Loucy (cell line): ENCODE measurements at regions not wholly inside any gene's neighbourhood (a gene's known extent, or its start where the extent isn't known, plus 50 kb on each side); places are given as distances from the start of the nearest gene placed in this dataset.

ENCODE experiments used
- H2AFZ ChIP-seq: fragments of 200-600 bp; sonication (generic); 2 replicates; pipeline ENCODE4 v1.6.0; 2016; ENCODE audit warnings: antibody characterized with exemption, mild to moderate bottlenecking, low read length, moderate library complexity
- H3F3A ChIP-seq: fragments of 200-600 bp; 2 replicates; pipeline ENCODE4 v1.6.0; 2016; ENCODE audit warnings: antibody characterized with exemption, low read depth, mild to moderate bottlenecking
- H3K27me3 ChIP-seq: fragments of 200-600 bp; sonication (generic); 2 replicates; pipeline ENCODE4 v1.6.1; 2014; ENCODE audit warnings: low read length, mild to moderate bottlenecking; ENCODE audit not compliant: insufficient read depth, poor library complexity, severe bottlenecking
- H3K36me3 ChIP-seq: fragments of 200-600 bp; sonication (generic); 2 replicates; pipeline ENCODE4 v1.6.1; 2016; ENCODE audit warnings: low read length; ENCODE audit not compliant: insufficient read depth
- H3K4me1 ChIP-seq: fragments of 200-600 bp; sonication (generic); 2 replicates; pipeline ENCODE4 v1.5.1; 2014; ENCODE audit warnings: low read length, mild to moderate bottlenecking; ENCODE audit not compliant: insufficient read depth, poor library complexity, severe bottlenecking
- H3K4me2 ChIP-seq: fragments of 200-600 bp; sonication (generic); 2 replicates; pipeline ENCODE4 v1.6.0; 2014; ENCODE audit warnings: antibody characterized with exemption, low read length, low read depth, mild to moderate bottlenecking; ENCODE audit not compliant: poor library complexity, severe bottlenecking
- H3K4me3 ChIP-seq: fragments of 200-600 bp; sonication (generic); 2 replicates; pipeline ENCODE4 v1.5.1; 2014; ENCODE audit warnings: low read length, mild to moderate bottlenecking, mixed read lengths; ENCODE audit not compliant: poor library complexity, severe bottlenecking
- H3K79me2 ChIP-seq: fragments of 200-600 bp; sonication (generic); 2 replicates; pipeline ENCODE4 v1.6.1; 2014; ENCODE audit warnings: low read length; ENCODE audit not compliant: insufficient read depth
- H3K9ac ChIP-seq: fragments of 200-600 bp; sonication (generic); 2 replicates; pipeline ENCODE4 v1.6.0; 2014; ENCODE audit warnings: mild to moderate bottlenecking, low read depth, low read length, moderate library complexity; ENCODE audit not compliant: poor library complexity, severe bottlenecking
- H3K9me2 ChIP-seq: fragments of 200-600 bp; sonication (generic); replicated peaks from 2 replicates; pipeline ENCODE4 v1.6.1; 2016; ENCODE audit warnings: low read depth, low read length, mixed read lengths
- H3K9me3 ChIP-seq: fragments of 200-600 bp; sonication (generic); 2 replicates; pipeline ENCODE4 v1.6.1; 2014; ENCODE audit warnings: mild to moderate bottlenecking, antibody characterized with exemption, low read length, low read depth; ENCODE audit not compliant: insufficient read depth
- H4K20me1 ChIP-seq: fragments of 200-600 bp; sonication (generic); 2 replicates; pipeline ENCODE4 v1.6.0; 2014; ENCODE audit warnings: antibody characterized with exemption, low read length, mild to moderate bottlenecking; ENCODE audit not compliant: insufficient read depth, poor library complexity, severe bottlenecking
- EZH2phosphoT487 ChIP-seq: fragments of 200-600 bp; IDR thresholded peaks from 2 replicates; pipeline ENCODE4 v1.6.1; 2018; ENCODE audit warnings: antibody characterized with exemption, mild to moderate bottlenecking, moderate library complexity, borderline replicate concordance
- TF ChIP-seq, protein P1 (sequence below): fragments of 200-600 bp; sonication (generic); conservative IDR thresholded peaks from 2 replicates; pipeline ENCODE4 v1.5.1; 2014; ENCODE audit warnings: mild to moderate bottlenecking, antibody characterized with exemption, low read length

DNA sequence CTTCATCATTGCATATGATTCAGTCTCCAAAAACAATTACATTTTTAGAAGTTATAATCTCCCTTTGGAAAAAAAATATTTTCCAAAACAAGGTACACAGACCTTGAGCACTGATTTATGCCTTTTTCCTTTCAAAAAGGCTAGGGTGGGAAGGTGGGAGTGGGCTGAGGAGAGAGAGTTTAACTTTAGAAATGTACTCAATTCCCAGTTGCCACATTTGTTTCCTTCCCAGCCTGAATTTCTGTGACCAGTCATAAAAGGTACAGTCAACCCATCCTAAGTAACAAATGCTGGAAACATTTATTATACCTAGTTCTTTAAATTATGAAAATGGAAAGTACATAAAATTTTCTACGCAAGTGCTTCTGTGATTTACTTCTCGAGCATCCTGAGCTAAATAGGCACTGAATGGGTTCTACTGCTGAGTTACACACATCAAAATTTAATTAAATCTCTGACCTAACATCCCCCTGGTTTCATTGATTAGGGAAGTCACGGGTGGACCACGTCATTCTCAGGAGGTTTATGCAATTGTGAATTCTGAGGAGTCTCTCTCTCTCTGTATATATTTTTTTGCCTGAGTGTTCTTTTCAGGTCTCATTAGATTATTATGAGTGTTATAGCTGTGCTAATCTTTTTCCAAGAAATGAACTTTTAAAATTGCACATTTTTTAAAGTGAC is 371.8 kb downstream of the BTG1 start:
- Histone ChIP-seq H3F3A (no peaks in the 10 kb centered on the region), H3K36me3 (no peaks in the 10 kb centered on the region), H3K9ac (no peak overlapping the region), H3K9me3 (no peaks in the 10 kb centered on the region), H3K4me3 (no peak overlapping the region), H3K27me3 (no peaks in the 10 kb centered on the region), H3K4me2 (no peak overlapping the region), H3K79me2 (no peaks in the 10 kb centered on the region), H3K9me2 (no peaks in the 10 kb centered on the region), H2AFZ (no peak overlapping the region), H4K20me1 (no peaks in the 10 kb centered on the region), H3K4me1 (no peaks in the 10 kb centered on the region)
- TF ChIP-seq EZH2phosphoT487 = no peak
- TF ChIP-seq, protein P1, sequence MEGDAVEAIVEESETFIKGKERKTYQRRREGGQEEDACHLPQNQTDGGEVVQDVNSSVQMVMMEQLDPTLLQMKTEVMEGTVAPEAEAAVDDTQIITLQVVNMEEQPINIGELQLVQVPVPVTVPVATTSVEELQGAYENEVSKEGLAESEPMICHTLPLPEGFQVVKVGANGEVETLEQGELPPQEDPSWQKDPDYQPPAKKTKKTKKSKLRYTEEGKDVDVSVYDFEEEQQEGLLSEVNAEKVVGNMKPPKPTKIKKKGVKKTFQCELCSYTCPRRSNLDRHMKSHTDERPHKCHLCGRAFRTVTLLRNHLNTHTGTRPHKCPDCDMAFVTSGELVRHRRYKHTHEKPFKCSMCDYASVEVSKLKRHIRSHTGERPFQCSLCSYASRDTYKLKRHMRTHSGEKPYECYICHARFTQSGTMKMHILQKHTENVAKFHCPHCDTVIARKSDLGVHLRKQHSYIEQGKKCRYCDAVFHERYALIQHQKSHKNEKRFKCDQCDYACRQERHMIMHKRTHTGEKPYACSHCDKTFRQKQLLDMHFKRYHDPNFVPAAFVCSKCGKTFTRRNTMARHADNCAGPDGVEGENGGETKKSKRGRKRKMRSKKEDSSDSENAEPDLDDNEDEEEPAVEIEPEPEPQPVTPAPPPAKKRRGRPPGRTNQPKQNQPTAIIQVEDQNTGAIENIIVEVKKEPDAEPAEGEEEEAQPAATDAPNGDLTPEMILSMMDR = no peak

DNA sequence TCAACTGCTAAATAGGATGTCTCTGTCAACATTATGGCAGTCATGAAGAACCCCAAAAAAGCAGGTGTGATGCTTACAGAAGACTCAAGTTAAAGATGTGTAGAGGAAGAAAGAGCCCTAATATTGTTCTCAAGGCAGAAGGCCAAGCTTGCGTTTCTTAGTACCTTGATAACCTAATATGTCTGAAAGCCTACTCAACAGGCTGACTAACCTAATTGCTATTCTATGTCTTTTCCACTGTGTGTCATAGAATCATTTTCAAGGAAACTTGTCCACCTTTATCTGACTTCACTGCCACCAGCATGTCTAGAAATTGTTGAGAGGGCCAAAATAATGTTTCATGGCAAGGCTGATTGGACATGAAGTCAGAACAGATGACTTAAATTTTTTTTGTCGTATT is 373.2 kb downstream of the BTG1 start:
- no peaks in the 10 kb centered on the region for H4K20me1 ChIP-seq
- H3K36me3 ChIP-seq = no peaks in the 10 kb centered on the region
- H3F3A ChIP-seq = no peaks in the 10 kb centered on the region
- H2AFZ ChIP-seq = no peak overlapping the region
- no peak overlapping the region for H3K4me2 ChIP-seq
- H3K27me3 ChIP-seq = no peaks in the 10 kb centered on the region
- TF ChIP-seq, protein P1 = no peak
- TF ChIP-seq EZH2phosphoT487 = no peak
- no peaks in the 10 kb centered on the region for H3K79me2 ChIP-seq
- no peaks in the 10 kb centered on the region for H3K9me3 ChIP-seq
- no peak overlapping the region for H3K4me3 ChIP-seq
- H3K4me1 ChIP-seq = no peaks in the 10 kb centered on the region
- H3K9me2 ChIP-seq = no peaks in the 10 kb centered on the region
- H3K9ac ChIP-seq = no peak overlapping the region

DNA sequence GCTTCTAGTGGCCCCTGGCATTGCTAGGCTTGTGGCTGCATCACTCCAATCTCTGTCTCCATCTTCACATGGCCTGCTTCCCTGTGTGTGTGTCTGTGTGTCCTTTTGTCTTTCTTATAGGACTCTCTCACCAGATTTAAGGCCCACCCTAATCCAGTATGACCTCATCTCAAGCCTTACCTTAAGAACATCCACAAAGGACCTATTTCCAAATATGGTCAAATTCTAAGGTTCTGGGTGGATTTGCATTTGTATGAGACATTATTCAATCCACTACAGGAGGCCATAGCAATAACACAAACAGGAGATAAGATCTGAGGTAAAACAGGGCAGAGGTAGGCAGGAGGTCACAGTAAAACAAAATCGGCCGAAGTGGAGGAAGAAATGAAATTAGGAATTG is 375.9 kb downstream of the BTG1 start:
- Histone ChIP-seq H3K9me2 (no peaks in the 10 kb centered on the region), H3K27me3 (no peaks in the 10 kb centered on the region), H3K4me2 (no peak overlapping the region), H3K4me3 (no peak overlapping the region), H3K9ac (no peak overlapping the region), H3K9me3 (no peaks in the 10 kb centered on the region), H3F3A (no peaks in the 10 kb centered on the region), H3K36me3 (no peaks in the 10 kb centered on the region), H3K4me1 (no peaks in the 10 kb centered on the region), H2AFZ (no peak overlapping the region), H4K20me1 (no peaks in the 10 kb centered on the region), H3K79me2 (no peaks in the 10 kb centered on the region)
- TF ChIP-seq EZH2phosphoT487 = no peak
- TF ChIP-seq, protein P1 = no peak
